ENCODE measurements at regions not wholly inside any gene's neighbourhood (a gene's known extent, or its start where the extent isn't known, plus 50 kb on each side); places are given as distances from the start of the nearest gene placed in this dataset.

- H3K9me1 ChIP-seq (ENCODE audit: insufficient read depth, low read length) = no peaks in the 10 kb centered on the region
- no peaks in the 10 kb centered on the region for H3K36me3 ChIP-seq (ENCODE audit: control insufficient read depth, insufficient read depth, low read length)
- no peaks in the 10 kb centered on the region for H3K27me3 ChIP-seq (ENCODE audit: control insufficient read depth, insufficient read depth, low read length)
- DNase-seq (no peak), ATAC-seq (ENCODE audit: low read depth) (no peak)
- TF ChIP-seq USF2 (IDR thresholded peaks at IDR 0.05; ENCODE audit: low read depth, low read length) = no peak
- no peak for TF ChIP-seq NFE2L2 (IDR thresholded peaks at IDR 0.05; ENCODE audit: low read depth, low read length)
- TF ChIP-seq SMC3 (IDR thresholded peaks at IDR 0.05; ENCODE audit: low read depth, low read length) = no peak
- TF ChIP-seq CHD1 (IDR thresholded peaks at IDR 0.05; ENCODE audit: low read depth, low read length) = no peak
- TF ChIP-seq MXI1 (IDR thresholded peaks at IDR 0.05; ENCODE audit: borderline replicate concordance, low read depth, low read length) = no peak
- TF ChIP-seq POLR2A (IDR thresholded peaks at IDR 0.05; ENCODE audit: low read depth, low read length) = no peak
- no peak for TF ChIP-seq CTCF (conservative IDR thresholded peaks at IDR 0.05; ENCODE audit: low read depth, low read length)
- no peak for TF ChIP-seq ELK1 (IDR thresholded peaks at IDR 0.05; ENCODE audit: borderline replicate concordance, low read depth, low read length)
- TF ChIP-seq MAFK (IDR thresholded peaks at IDR 0.05; ENCODE audit: low read depth, low read length) = no peak
- no peak for TF ChIP-seq CEBPB (IDR thresholded peaks at IDR 0.05; ENCODE audit: low read depth, low read length)
- TF ChIP-seq BHLHE40 (IDR thresholded peaks at IDR 0.05; ENCODE audit: low read depth, low read length) = no peak
- TF ChIP-seq MAZ (IDR thresholded peaks at IDR 0.05; ENCODE audit: borderline replicate concordance, low read depth, low read length) = no peak
- TF ChIP-seq RAD21 (IDR thresholded peaks at IDR 0.05; ENCODE audit: low read length) = no peak
- TF ChIP-seq RCOR1 (IDR thresholded peaks at IDR 0.05; ENCODE audit: insufficient replicate concordance, low read length) = no peak
- no peak for TF ChIP-seq FOS (IDR thresholded peaks at IDR 0.05; ENCODE audit: low read depth, low read length)
- H2BK120ac ChIP-seq (ENCODE audit: low read depth, low read length) = no peak overlapping the region
- no peaks in the 10 kb centered on the region for H3K79me1 ChIP-seq (ENCODE audit: low read depth in 1 of 2, low read length in 2 of 2)
- H2BK15ac ChIP-seq (ENCODE audit: low read depth, low read length) = no peak overlapping the region
- no peak overlapping the region for H3K27ac ChIP-seq (ENCODE audit: insufficient read depth, low read length)
- no peak overlapping the region for H3K4me3 ChIP-seq (ENCODE audit: insufficient read depth, low read depth, low read length)
- dilution Hi-C loops (cut with HindIII; ENCODE audit: low sequenced_read_pairs, unreplicated experiment) = no loop called here
- H3K4me2 ChIP-seq (ENCODE audit: low read depth, low read length) = no peak overlapping the region
- H3K23ac ChIP-seq (ENCODE audit: low read depth, low read length) = no peak overlapping the region
- no peak overlapping the region for H3K9ac ChIP-seq (ENCODE audit: low read depth, low read length)
- no peak overlapping the region for H3K4ac ChIP-seq (ENCODE audit: low read depth, low read length)
- no peak overlapping the region for H4K5ac ChIP-seq (ENCODE audit: low read depth, low read length)
- H3K9me3 ChIP-seq (ENCODE audit: control insufficient read depth, insufficient read depth, low read length) = no peaks in the 10 kb centered on the region
- CTCF ChIA-PET = no interaction called here
- intact Hi-C loops (cut with micrococcal nuclease) = no loop called here
- H3K18ac ChIP-seq (ENCODE audit: low read depth, low read length) = no peak overlapping the region
- BruUV-seq (replicated peaks) = no TSS peak
- POLR2A ChIA-PET (ENCODE audit: unreplicated experiment) = no interaction called here
- H4K20me1 ChIP-seq (ENCODE audit: insufficient read depth, low read length) = no peaks in the 10 kb centered on the region
- no peak overlapping the region for H3K14ac ChIP-seq (replicated peaks; ENCODE audit: low read depth, low read length)
- in situ Hi-C loops (cut with MboI; ENCODE audit: low sequenced_read_pairs) = no loop called here
- H4K8ac ChIP-seq (ENCODE audit: low read depth in 2 of 2, low read length in 2 of 2) = no peak overlapping the region
- no peaks in the 10 kb centered on the region for H3K4me1 ChIP-seq (ENCODE audit: control insufficient read depth, insufficient read depth, low read length)
- H3K56ac ChIP-seq (ENCODE audit: extremely low read depth, insufficient read depth, low read length) = no peak overlapping the region
- no peak overlapping the region for H2AK9ac ChIP-seq (replicated peaks; ENCODE audit: low read depth, low read length, poor library complexity)
- no peak overlapping the region for H2BK20ac ChIP-seq (ENCODE audit: low read depth, low read length)
- H2AFZ ChIP-seq (replicated peaks; ENCODE audit: low read length, poor library complexity) = no peak overlapping the region
- no peak overlapping the region for H4K91ac ChIP-seq (ENCODE audit: insufficient read depth, low read depth, low read length)
- H2BK5ac ChIP-seq (ENCODE audit: low read depth, low read length, poor library complexity, severe bottlenecking) = no peak overlapping the region
- no CpG with 5 or more reads among the region's 4 CpGs for WGBS, 2 experiments (ENCODE audit: extremely low coverage in 2 of 2, insufficient read length in 1 of 2)
- no peak overlapping the region for H2AK5ac ChIP-seq (ENCODE audit: low read depth, low read length)
These were observed 387.8 kb downstream of the FLRT2 start for GRCh38 chr14:85917716-85918115.

All from IMR-90 (cell line).